ENCODE measurements at regions not wholly inside any gene's neighbourhood (a gene's known extent, or its start where the extent isn't known, plus 50 kb on each side); places are given as distances from the start of the nearest gene placed in this dataset.

- TF ChIP-seq CTCF (IDR thresholded peaks at IDR 0.05) (no peak), POLR2A (IDR thresholded peaks at IDR 0.05) (no peak)
Measured at GRCh38 chr9:29669613-29670012, 2096.3 kb upstream of the C9orf72 start.

Measured in right lobe of liver (tissue), 4 donors.